DMS153 treated with DMSO at 0.1 percent for 48 hours (cell line): ENCODE measurements at regions not wholly inside any gene's neighbourhood (a gene's known extent, or its start where the extent isn't known, plus 50 kb on each side); places are given as distances from the start of the nearest gene placed in this dataset.

ENCODE experiments used
- DNase-seq: peaks from one replicate; lab custom pipeline; 2025; ENCODE audit not compliant: unreplicated experiment; lab: John Stamatoyannopoulos, UW

GRCh38 chr11:134529212-134530096 is 117.4 kb upstream of the B3GAT1 start:
- no peak for DNase-seq

GRCh38 chr11:134528453-134528852 is 116.4 kb upstream of the B3GAT1 start:
- DNase-seq = no peak

GRCh38 chr11:134527382-134528243 is 115.6 kb upstream of the B3GAT1 start:
- DNase-seq = no peak

- no peak for DNase-seq
Observed at GRCh38 chr11:134524896-134525845, 113.1 kb upstream of the B3GAT1 start.

GRCh38 chr11:134524201-134524600 is 112.2 kb upstream of the B3GAT1 start:
- DNase-seq = no peak

GRCh38 chr11:134522782-134523570 is 110.9 kb upstream of the B3GAT1 start:
- no peak for DNase-seq

- DNase-seq = no peak
Observed at GRCh38 chr11:134521452-134522289, 109.6 kb upstream of the B3GAT1 start.

- no peak for DNase-seq
Observed at GRCh38 chr11:134521001-134521400, 109.0 kb upstream of the B3GAT1 start.

- DNase-seq = no peak
Observed at GRCh38 chr11:134519788-134520187, 107.7 kb upstream of the B3GAT1 start.

GRCh38 chr11:134519390-134519750 is 107.3 kb upstream of the B3GAT1 start:
- no peak for DNase-seq

GRCh38 chr11:134518616-134519389 is 106.8 kb upstream of the B3GAT1 start:
- DNase-seq = no peak

- DNase-seq = peak; percentile 74
Observed at GRCh38 chr11:134517621-134518293, 105.7 kb upstream of the B3GAT1 start.

GRCh38 chr11:134517115-134517514 is 105.1 kb upstream of the B3GAT1 start:
- DNase-seq = no peak

GRCh38 chr11:134516529-134516928 is 104.5 kb upstream of the B3GAT1 start:
- DNase-seq = no peak

GRCh38 chr11:134515081-134515960 is 103.3 kb upstream of the B3GAT1 start:
- DNase-seq = no peak

- no peak for DNase-seq
Observed at GRCh38 chr11:134514354-134514951, 102.4 kb upstream of the B3GAT1 start.
